GM12891 (cell line): ENCODE measurements at regions not wholly inside any gene's neighbourhood (a gene's known extent, or its start where the extent isn't known, plus 50 kb on each side); places are given as distances from the start of the nearest gene placed in this dataset.

Experiments used
- DNase-seq: peaks from one replicate; pipeline ENCODE4 v3.0.0; 2011; ENCODE audit warnings: low spot score; ENCODE audit not compliant: insufficient read length
- FAIRE-seq: peaks from 2 replicates; lab custom pipeline; 2011; peaks lifted over from hg19 to GRCh38; lab: Jason Lieb, UNC
- PAX5 ChIP-seq: IDR thresholded peaks from 2 replicates; pipeline ENCODE4 v1.6.1; 2011; ENCODE audit warnings: low read length, moderate library complexity, mild to moderate bottlenecking; ENCODE audit not compliant: insufficient read depth, severe bottlenecking
- POLR2A ChIP-seq: IDR thresholded peaks from 2 replicates; pipeline ENCODE4 v1.6.1; 2011; ENCODE audit warnings: low read depth, low read length, control low read depth
- POLR2AphosphoS5 ChIP-seq: IDR thresholded peaks from 2 replicates; pipeline ENCODE4 v1.6.1; 2011; ENCODE audit warnings: low read depth, low read length, control low read depth
- POU2F2 ChIP-seq: IDR thresholded peaks from 2 replicates; pipeline ENCODE4 v1.6.1; 2011; ENCODE audit warnings: low read depth, mild to moderate bottlenecking, control low read depth, low read length, moderate library complexity
- SPI1 ChIP-seq: IDR thresholded peaks from 2 replicates; pipeline ENCODE4 v1.6.1; 2011; ENCODE audit warnings: low read depth, low read length, control low read depth
- TAF1 ChIP-seq: IDR thresholded peaks from 2 replicates; pipeline ENCODE4 v1.6.1; 2011; ENCODE audit warnings: low read depth, low read length, control low read depth

GRCh38 chr9:26477963-26478362 lies 414.6 kb downstream of the CAAP1 start:
- TF ChIP-seq POLR2A (no peak), PAX5 (no peak), POU2F2 (no peak), TAF1 (no peak), SPI1 (no peak), POLR2AphosphoS5 (no peak)
- FAIRE-seq (no peak), DNase-seq (no peak)

GRCh38 chr9:26471261-26471660 lies 421.3 kb downstream of the CAAP1 start:
- TF ChIP-seq PAX5 (no peak), POLR2AphosphoS5 (no peak), POLR2A (no peak), SPI1 (no peak), TAF1 (no peak), POU2F2 (no peak)
- no peak for FAIRE-seq
- no peak for DNase-seq

- TF ChIP-seq POLR2AphosphoS5: no peak
- TF ChIP-seq TAF1: no peak
- no peak for TF ChIP-seq PAX5
- TF ChIP-seq POU2F2: no peak
- TF ChIP-seq SPI1: no peak
- no peak for TF ChIP-seq POLR2A
- DNase-seq (no peak), FAIRE-seq (no peak)
These were observed 422.3 kb downstream of the CAAP1 start for GRCh38 chr9:26470284-26470683.

DNA sequence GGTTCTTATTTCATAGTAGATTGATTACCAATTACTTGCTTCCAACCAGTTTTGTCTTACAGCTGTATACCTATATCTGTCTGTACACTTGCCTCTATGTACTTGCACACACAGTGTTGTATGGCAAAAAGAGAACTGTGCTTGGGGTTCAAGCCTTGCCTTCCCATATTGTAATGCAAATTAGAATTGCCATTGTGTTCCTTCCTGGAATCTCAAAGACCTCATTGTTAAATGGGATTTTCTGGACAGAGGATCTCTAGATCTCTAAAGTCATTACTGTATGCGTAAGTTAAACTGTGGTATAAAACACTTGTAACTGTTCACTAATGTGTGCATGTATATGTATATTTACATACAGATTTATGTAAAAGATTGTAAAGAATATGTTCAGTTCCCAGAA lies 428.8 kb downstream of the CAAP1 start:
- DNase-seq (no peak), FAIRE-seq (no peak)
- no peak for TF ChIP-seq TAF1
- TF ChIP-seq POU2F2: no peak
- TF ChIP-seq POLR2A: no peak
- no peak for TF ChIP-seq PAX5
- no peak for TF ChIP-seq SPI1
- no peak for TF ChIP-seq POLR2AphosphoS5

- DNase-seq: no peak
- no peak for TF ChIP-seq POLR2A
- no peak for FAIRE-seq
These were observed 429.9 kb downstream of the CAAP1 start for GRCh38 chr9:26462751-26463150.

- no peak for TF ChIP-seq POLR2A
- FAIRE-seq (no peak), DNase-seq (no peak)
These were observed 430.4 kb downstream of the CAAP1 start for GRCh38 chr9:26462213-26462612.

DNA sequence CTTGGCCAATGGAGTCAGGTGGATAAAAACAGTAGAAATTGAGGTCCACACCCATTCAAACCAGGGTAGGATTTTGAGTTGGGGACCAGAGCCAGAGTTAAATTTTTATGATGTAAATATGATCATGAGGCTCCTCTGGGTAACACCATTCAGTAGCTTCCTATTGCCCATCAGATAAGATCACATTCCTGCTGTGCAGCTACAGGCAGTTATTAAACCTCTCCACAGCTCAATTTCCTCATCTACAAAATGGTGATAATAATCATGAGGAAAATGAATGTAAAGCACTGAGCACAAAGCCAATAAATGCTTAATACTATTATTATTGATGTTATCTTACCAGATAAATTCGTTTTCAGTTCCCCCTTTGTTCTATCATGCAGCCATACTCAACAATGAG lies 432.0 kb downstream of the CAAP1 start:
- TF ChIP-seq PAX5 (no peak), POLR2A (no peak), POU2F2 (no peak), POLR2AphosphoS5 (no peak), TAF1 (no peak), SPI1 (no peak)
- DNase-seq (no peak), FAIRE-seq (no peak)

GRCh38 chr9:26459959-26460358 lies 432.6 kb downstream of the CAAP1 start:
- no peak for FAIRE-seq
- TF ChIP-seq POU2F2 (no peak), TAF1 (no peak), SPI1 (no peak), POLR2AphosphoS5 (no peak), POLR2A (no peak), PAX5 (no peak)

GRCh38 chr9:26458054-26458453 lies 434.5 kb downstream of the CAAP1 start:
- FAIRE-seq (no peak), DNase-seq (no peak)

More at GRCh38 chr9:26459959-26460358, 432.6 kb downstream of the CAAP1 start:
- DNase-seq: no peak

DNA sequence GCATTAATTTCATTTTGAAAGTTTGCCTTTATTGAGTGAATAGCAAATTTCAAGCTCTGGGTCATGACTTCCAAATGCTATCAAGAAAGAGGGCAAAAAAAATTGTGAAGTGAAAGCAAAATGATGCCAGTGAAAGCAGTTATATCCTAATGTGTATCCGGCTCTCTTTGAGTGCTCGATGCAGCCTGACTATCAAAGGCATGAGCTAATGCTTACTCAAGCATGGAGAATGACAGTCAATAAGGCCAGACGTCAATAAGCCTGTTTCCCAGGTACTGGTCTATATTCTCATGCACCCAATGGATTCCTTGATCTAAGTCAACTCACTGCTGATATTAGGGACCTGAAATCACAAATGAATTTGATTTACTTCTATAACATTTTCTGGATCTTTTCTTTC lies 435.5 kb downstream of the CAAP1 start:
- DNase-seq (no peak), FAIRE-seq (no peak)
- TF ChIP-seq POU2F2 (no peak), SPI1 (no peak), POLR2AphosphoS5 (no peak), TAF1 (no peak), PAX5 (no peak), POLR2A (no peak)

More at GRCh38 chr9:26458054-26458453, 434.5 kb downstream of the CAAP1 start:
- TF ChIP-seq PAX5: no peak
- no peak for TF ChIP-seq POLR2A
- no peak for TF ChIP-seq POLR2AphosphoS5
- no peak for TF ChIP-seq POU2F2
- TF ChIP-seq SPI1: no peak
- TF ChIP-seq TAF1: no peak
